Esophagus squamous epithelium (tissue), 4 donors: ENCODE measurements at regions not wholly inside any gene's neighbourhood (a gene's known extent, or its start where the extent isn't known, plus 50 kb on each side); places are given as distances from the start of the nearest gene placed in this dataset.

ENCODE experiments used
- POLR2A ChIP-seq, 4 donors: fragments of 450-650 bp; IDR thresholded peaks; one replicate each; pipeline ENCODE4 v1.6.1; 2017; ENCODE audit warnings: antibody characterized with exemption in 4 of 4, mild to moderate bottlenecking in 4 of 4, moderate library complexity in 3 of 4
- TF ChIP-seq, protein P1 (sequence below), 6 experiments: fragments of 450-650 bp in 4 of 6; fragments of 200-600 bp in 2 of 6; sonication (generic) in 2 of 6; IDR thresholded peaks; one replicate each; pipeline ENCODE4 v1.5.1; 2016 to 2019; ENCODE audit warnings: antibody characterized with exemption in 6 of 6, mild to moderate bottlenecking in 4 of 6, moderate library complexity in 4 of 6

DNA sequence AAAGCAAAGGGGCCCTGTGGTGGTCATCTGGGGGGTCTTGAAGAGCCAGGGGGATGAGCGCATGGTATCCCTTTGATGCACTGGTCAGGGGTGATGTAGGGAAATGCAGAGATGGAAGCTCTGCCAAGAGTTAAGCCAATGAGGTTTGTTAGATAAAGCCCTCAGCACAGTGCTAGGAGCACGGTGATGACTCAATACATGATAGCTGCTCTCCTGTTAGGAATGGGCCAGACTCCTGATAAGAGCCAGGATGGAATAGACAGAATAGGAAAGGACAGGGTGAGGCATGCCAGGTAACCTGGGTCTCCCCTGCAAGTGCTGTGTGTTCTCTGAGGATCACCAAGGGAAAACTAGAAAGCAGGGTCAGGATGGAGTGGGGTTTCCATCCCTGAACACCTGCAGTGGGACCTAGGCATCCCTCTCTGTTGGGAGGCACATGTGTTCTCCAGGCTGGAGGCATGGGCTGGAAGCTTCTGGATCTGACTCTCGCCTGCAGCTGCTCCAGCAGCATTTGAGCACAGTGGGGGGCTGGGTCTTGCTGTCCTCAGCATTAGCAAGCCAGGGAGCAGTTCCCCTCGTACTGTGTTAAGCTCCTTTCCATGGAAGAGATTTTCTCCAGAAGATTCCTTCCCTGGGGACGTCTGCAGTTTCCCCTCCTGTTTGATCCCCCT is 71.8 kb upstream of the TIAM2 start:
- TF ChIP-seq, protein P1, sequence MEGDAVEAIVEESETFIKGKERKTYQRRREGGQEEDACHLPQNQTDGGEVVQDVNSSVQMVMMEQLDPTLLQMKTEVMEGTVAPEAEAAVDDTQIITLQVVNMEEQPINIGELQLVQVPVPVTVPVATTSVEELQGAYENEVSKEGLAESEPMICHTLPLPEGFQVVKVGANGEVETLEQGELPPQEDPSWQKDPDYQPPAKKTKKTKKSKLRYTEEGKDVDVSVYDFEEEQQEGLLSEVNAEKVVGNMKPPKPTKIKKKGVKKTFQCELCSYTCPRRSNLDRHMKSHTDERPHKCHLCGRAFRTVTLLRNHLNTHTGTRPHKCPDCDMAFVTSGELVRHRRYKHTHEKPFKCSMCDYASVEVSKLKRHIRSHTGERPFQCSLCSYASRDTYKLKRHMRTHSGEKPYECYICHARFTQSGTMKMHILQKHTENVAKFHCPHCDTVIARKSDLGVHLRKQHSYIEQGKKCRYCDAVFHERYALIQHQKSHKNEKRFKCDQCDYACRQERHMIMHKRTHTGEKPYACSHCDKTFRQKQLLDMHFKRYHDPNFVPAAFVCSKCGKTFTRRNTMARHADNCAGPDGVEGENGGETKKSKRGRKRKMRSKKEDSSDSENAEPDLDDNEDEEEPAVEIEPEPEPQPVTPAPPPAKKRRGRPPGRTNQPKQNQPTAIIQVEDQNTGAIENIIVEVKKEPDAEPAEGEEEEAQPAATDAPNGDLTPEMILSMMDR (IDR thresholded peaks at IDR 0.05), result no peak
- TF ChIP-seq POLR2A (IDR thresholded peaks at IDR 0.05), result no peak
